HG02970 (cell line): ENCODE measurements at regions not wholly inside any gene's neighbourhood (a gene's known extent, or its start where the extent isn't known, plus 50 kb on each side); places are given as distances from the start of the nearest gene placed in this dataset.
A peak's percentile ranks its signal among the peaks of the same experiment; 100 is the strongest.
"Not testable (repeated sequence)": the region's sequence is repeated elsewhere in the genome, so short reads cannot be mapped to it uniquely, and the experiment has no call there.

Source experiments
- ATAC-seq: cut with Tn5 transposase; IDR thresholded peaks from one replicate; pipeline ENCODE4 v1.9.1; 2021; ENCODE audit warnings: mild to moderate bottlenecking, moderate library complexity, moderate number of reproducible peaks; ENCODE audit not compliant: unreplicated experiment, low FRiP score

- ATAC-seq, result no peak
These were observed 151.8 kb upstream of the PDE7B start for GRCh38 chr6:135699705-135700104.

- no peak for ATAC-seq
These were observed 150.1 kb upstream of the PDE7B start for GRCh38 chr6:135701426-135701825.

GRCh38 chr6:135703007-135703406 lies 148.5 kb upstream of the PDE7B start:
- ATAC-seq, result no peak

- ATAC-seq, result no peak
These were observed 147.9 kb upstream of the PDE7B start for GRCh38 chr6:135703621-135704020.

- no peak for ATAC-seq
These were observed 144.1 kb upstream of the PDE7B start for GRCh38 chr6:135707426-135707825.

- no peak for ATAC-seq
These were observed 141.5 kb upstream of the PDE7B start for GRCh38 chr6:135710042-135710441.

- ATAC-seq, result no peak
These were observed 129.3 kb upstream of the PDE7B start for GRCh38 chr6:135722190-135722589.

GRCh38 chr6:135722679-135723078 lies 128.8 kb upstream of the PDE7B start:
- peak; percentile 89 for ATAC-seq

GRCh38 chr6:135728589-135728988 lies 122.9 kb upstream of the PDE7B start:
- no peak for ATAC-seq

GRCh38 chr6:135731116-135731515 lies 120.4 kb upstream of the PDE7B start:
- no peak for ATAC-seq

GRCh38 chr6:135736351-135736750 lies 115.2 kb upstream of the PDE7B start:
- ATAC-seq, result not testable (repeated sequence)

- ATAC-seq, result no peak
These were observed 112.9 kb upstream of the PDE7B start for GRCh38 chr6:135738636-135739035.

GRCh38 chr6:135739288-135739687 lies 112.2 kb upstream of the PDE7B start:
- no peak for ATAC-seq

- ATAC-seq, result no peak
These were observed 110.9 kb upstream of the PDE7B start for GRCh38 chr6:135740580-135740979.

GRCh38 chr6:135743476-135743875 lies 108.0 kb upstream of the PDE7B start:
- no peak for ATAC-seq

- no peak for ATAC-seq
These were observed 103.3 kb upstream of the PDE7B start for GRCh38 chr6:135748189-135748588.

GRCh38 chr6:135750081-135750480 lies 101.4 kb upstream of the PDE7B start:
- no peak for ATAC-seq

GRCh38 chr6:135753196-135753595 lies 98.3 kb upstream of the PDE7B start:
- ATAC-seq, result no peak

- no peak for ATAC-seq
These were observed 91.7 kb upstream of the PDE7B start for GRCh38 chr6:135759831-135760230.

GRCh38 chr6:135774006-135774405 lies 77.5 kb upstream of the PDE7B start:
- ATAC-seq, result no peak

GRCh38 chr6:135779213-135779612 lies 72.3 kb upstream of the PDE7B start:
- ATAC-seq, result no peak

- no peak for ATAC-seq
These were observed 71.2 kb upstream of the PDE7B start for GRCh38 chr6:135780326-135780725.

- ATAC-seq, result no peak
These were observed 69.0 kb upstream of the PDE7B start for GRCh38 chr6:135782546-135782945.
